Heart left ventricle (tissue), 16 donors: ENCODE measurements at regions not wholly inside any gene's neighbourhood (a gene's known extent, or its start where the extent isn't known, plus 50 kb on each side); places are given as distances from the start of the nearest gene placed in this dataset.
A peak's percentile ranks its signal among the peaks of the same experiment; 100 is the strongest.

ENCODE experiments used
- ATAC-seq, 4 donors: fragments of 200-7000 bp; cut with Tn5 transposase; one replicate each; pipeline ENCODE4 v1.9.1; 2020 to 2022; ENCODE audit warnings: moderate library complexity in 4 of 4, mild to moderate bottlenecking in 3 of 4, moderate number of reproducible peaks in 1 of 4
- DNase-seq, 5 donors: peaks; one replicate each; pipeline ENCODE4 v3.0.0-alpha.2; 2020
- H3K27ac ChIP-seq, 12 donors: fragments of 200-600 bp; sonication (generic) in 4 of 12; one replicate each; pipeline versions ENCODE4 v1.5.0 to v1.8.0; 2016 to 2022; ENCODE audit warnings: mild to moderate bottlenecking in 2 of 12
- H3K27me3 ChIP-seq, 9 donors: fragments of 200-600 bp; sonication (generic) in 2 of 9; one replicate each; pipeline versions ENCODE4 v1.5.1 to v1.8.0; 2016 to 2022; ENCODE audit warnings: mild to moderate bottlenecking in 3 of 9
- H3K36me3 ChIP-seq, 9 donors: fragments of 200-600 bp; sonication (generic) in 2 of 9; one replicate each; pipeline versions ENCODE4 v1.5.0 to v1.8.0; 2018 to 2022; ENCODE audit warnings: mild to moderate bottlenecking in 2 of 9
- H3K4me1 ChIP-seq, 12 donors: fragments of 200-600 bp; sonication (generic) in 4 of 12; one replicate each; pipeline versions ENCODE4 v1.5.0 to v1.8.0; 2016 to 2022; ENCODE audit warnings: mild to moderate bottlenecking in 3 of 12
- H3K4me3 ChIP-seq, 12 donors: fragments of 200-600 bp; sonication (generic) in 4 of 12; one replicate each; pipeline versions ENCODE4 v1.5.0 to v1.8.0; 2017 to 2022; ENCODE audit warnings: mild to moderate bottlenecking in 9 of 12, moderate library complexity in 4 of 12
- H3K9me3 ChIP-seq, 12 donors: fragments of 200-600 bp; sonication (generic) in 4 of 12; one replicate each; pipeline versions ENCODE4 v1.5.0 to v1.8.0; 2016 to 2022; ENCODE audit warnings: mild to moderate bottlenecking in 1 of 12
- CTCF ChIP-seq, 12 donors: fragments of 200-600 bp; sonication (generic) in 4 of 12; IDR thresholded peaks; one replicate each; pipeline versions ENCODE4 v1.5.0 to v1.8.0; 2018 to 2022; ENCODE audit warnings: antibody characterized with exemption in 12 of 12, mild to moderate bottlenecking in 5 of 12
- POLR2A ChIP-seq, 2 donors: fragments of 450-650 bp; IDR thresholded peaks; one replicate each; pipeline ENCODE4 v1.6.1; 2017; ENCODE audit warnings: antibody characterized with exemption in 2 of 2, mild to moderate bottlenecking in 2 of 2, moderate library complexity in 2 of 2
- WGBS, 4 donors: extraction: QIAGEN DNeasy Blood & Tissue Kit in 2 of 4; methylation state at CpG; one replicate each; pipeline versions ENCODE4 v1.1.5 to v1.1.7; 2013 to 2018; 5-methylcytosine and 5-hydroxymethylcytosine counted together
- intact Hi-C, 10 donors: fragments of 100-400 bp; cut with DNase I; formaldehyde crosslinking; loops; one replicate each; pipeline versions ENCODE4 v1.11.1 to v1.14.2; 2022
- donor health status: ischemic (EF 13 %, LVEDD 7.1; RV severe dilation, severe dysfunction).
- donor health status: healthy with polysubstance abuse.
- donor health status: DM: no; HTN: yes; CAD: no.
- donor health status: DM: no; HTN: no; CAD: no.
- donor health status: ischemic (EF 25% LVEDD 6.9; RV normal size, moderate dysfunction).
- donor health status: ischemic (EF 25% LVEDD 5.7; RV mildly dilated, moderate dysfunction).
- donor health status: healthy.
- donor health status: DM: yes; HTN: yes; CAD: no.
- donor health status: ischemic (EF 35%, LVEDD 5.7; RV mildly dilated, moderate dysfunction).
- donor health status: nonischemic (EF 11% LVEDD 7.7; RV severe dilation, severe dysfunction).
- donor health status: DM: yes; HTN: yes; CAD: no.
- donor health status: PGD.
- donor health status: ischemic (EF 29% LVEDD 5.4; RV normal size, mild dysfunction).
- donor health status: nonischemic (EF 23%, LVEDD 6.1; RV moderate dilation, normal function).

DNA sequence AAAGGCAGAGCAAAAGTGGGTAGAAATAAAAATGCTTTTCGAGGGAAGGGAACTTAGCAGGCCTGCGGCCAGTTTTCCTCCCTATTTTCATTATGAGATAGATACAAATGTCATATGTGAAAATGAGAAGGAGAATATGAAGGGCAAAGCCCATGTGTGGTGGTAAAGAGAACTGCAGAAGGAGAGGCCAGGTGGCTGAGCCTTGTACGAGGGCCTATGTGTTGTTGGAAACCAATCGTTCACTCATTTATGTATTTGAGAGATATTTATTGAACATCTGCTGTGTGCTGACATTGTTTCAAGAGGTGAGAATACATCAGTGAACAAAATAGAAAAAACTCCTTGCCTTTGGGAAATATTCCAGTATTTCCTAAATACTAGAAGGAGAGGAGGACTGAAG is 147.7 kb downstream of the SH3BGRL2 start:
- Histone ChIP-seq H3K27me3 (no peaks in the 10 kb centered on the region), H3K4me3 (no peak overlapping the region), H3K36me3 (no peaks in the 10 kb centered on the region), H3K27ac (no peak overlapping the region), H3K4me1 (peaks cover 0 to 11% (median 0%) of the 10 kb centered on the region in 12 donors), H3K9me3 (no peaks in the 10 kb centered on the region)
- no peak for DNase-seq
- TF ChIP-seq CTCF (IDR thresholded peaks at IDR 0.05): no peak
- TF ChIP-seq POLR2A (IDR thresholded peaks at IDR 0.05): no peak
- no peak for ATAC-seq
- intact Hi-C loops: loop anchor here (2.0 to 10.0 kb wide), 8 partner anchors 33 to 316 kb away; no protein-coding TSS in a partner anchor
- 95 to 97% (median 95%) methylated on average over 4 of the region's 4 CpGs for WGBS, 4 donors

GRCh38 chr6:79777713-79778579 is 146.8 kb downstream of the SH3BGRL2 start:
- peaks cover 0 to 11% (median 0%) of the 10 kb centered on the region in 12 donors for H3K4me1 ChIP-seq
- WGBS, 4 donors: 20 to 24% (median 22%) methylated on average over 34 of the region's 34 CpGs
- intact Hi-C loops: loop anchor here (2.0 to 10.0 kb wide), 8 partner anchors 34 to 317 kb away; no protein-coding TSS in a partner anchor
- ATAC-seq (peak; percentile 78 to 94 (median 92)), DNase-seq (peak; percentile 69 to 87 (median 74))
- H3K27me3 ChIP-seq: no peaks in the 10 kb centered on the region
- TF ChIP-seq CTCF (IDR thresholded peaks at IDR 0.05) (peak; percentile 95 to 100 (median 98)), POLR2A (IDR thresholded peaks at IDR 0.05) (no peak)
- H3K9me3 ChIP-seq: no peaks in the 10 kb centered on the region
- peak overlapping the region in 1 of 12 donors; percentile 1 for H3K27ac ChIP-seq
- H3K4me3 ChIP-seq: peak overlapping the region in 11 of 12 donors; percentile 0 to 53 (median 37)
- no peaks in the 10 kb centered on the region for H3K36me3 ChIP-seq

DNA sequence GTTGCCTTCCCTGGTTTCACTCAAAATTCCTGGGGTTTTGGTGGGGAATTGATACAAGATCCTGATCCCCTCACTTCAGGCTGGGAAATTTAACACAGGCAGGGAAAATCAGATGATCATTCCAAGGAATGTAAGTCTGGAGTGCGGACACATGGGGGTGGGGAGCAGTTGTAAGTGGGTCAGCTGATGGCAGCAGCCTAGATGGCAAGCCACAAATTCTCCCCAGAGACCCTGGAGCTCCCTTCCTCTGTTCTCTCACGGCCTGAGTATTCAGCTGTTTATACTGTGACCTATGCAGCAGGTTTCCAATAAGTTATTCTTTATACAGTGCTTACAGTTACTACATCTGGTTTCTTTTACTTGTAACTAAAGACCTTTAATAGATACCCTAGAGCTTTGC is 144.9 kb downstream of the SH3BGRL2 start:
- TF ChIP-seq POLR2A (IDR thresholded peaks at IDR 0.05) (no peak), CTCF (IDR thresholded peaks at IDR 0.05) (no peak)
- H3K36me3 ChIP-seq: no peaks in the 10 kb centered on the region
- intact Hi-C loops: loop anchor here in 8 of 10 donors (5.0 to 10.0 kb wide), 5 partner anchors 36 to 319 kb away; no protein-coding TSS in a partner anchor
- no peaks in the 10 kb centered on the region for H3K27me3 ChIP-seq
- ATAC-seq: no peak
- no peak for DNase-seq
- H3K4me3 ChIP-seq: no peak overlapping the region
- no peaks in the 10 kb centered on the region for H3K9me3 ChIP-seq
- H3K4me1 ChIP-seq: peaks cover 0 to 11% (median 0%) of the 10 kb centered on the region in 12 donors
- WGBS, 4 donors: 37 to 70% (median 66%) methylated on average over 2 of the region's 2 CpGs
- no peak overlapping the region for H3K27ac ChIP-seq

- intact Hi-C loops: loop anchor here in 8 of 10 donors (5.0 to 10.0 kb wide), 5 partner anchors 37 to 320 kb away; no protein-coding TSS in a partner anchor
- Histone ChIP-seq H3K27ac (no peak overlapping the region), H3K36me3 (no peaks in the 10 kb centered on the region), H3K9me3 (no peaks in the 10 kb centered on the region), H3K4me3 (no peak overlapping the region), H3K4me1 (peaks cover 0 to 11% (median 0%) of the 10 kb centered on the region in 12 donors), H3K27me3 (no peaks in the 10 kb centered on the region)
- DNase-seq (no peak), ATAC-seq (no peak)
- TF ChIP-seq POLR2A (IDR thresholded peaks at IDR 0.05) (no peak), CTCF (IDR thresholded peaks at IDR 0.05) (no peak)
- WGBS, 4 donors: 81 to 86% (median 85%) methylated on average over 3 of the region's 3 CpGs
Measured at GRCh38 chr6:79775222-79775621, 144.1 kb downstream of the SH3BGRL2 start.
